ENCODE measurements at regions not wholly inside any gene's neighbourhood (a gene's known extent, or its start where the extent isn't known, plus 50 kb on each side); places are given as distances from the start of the nearest gene placed in this dataset.

DNA sequence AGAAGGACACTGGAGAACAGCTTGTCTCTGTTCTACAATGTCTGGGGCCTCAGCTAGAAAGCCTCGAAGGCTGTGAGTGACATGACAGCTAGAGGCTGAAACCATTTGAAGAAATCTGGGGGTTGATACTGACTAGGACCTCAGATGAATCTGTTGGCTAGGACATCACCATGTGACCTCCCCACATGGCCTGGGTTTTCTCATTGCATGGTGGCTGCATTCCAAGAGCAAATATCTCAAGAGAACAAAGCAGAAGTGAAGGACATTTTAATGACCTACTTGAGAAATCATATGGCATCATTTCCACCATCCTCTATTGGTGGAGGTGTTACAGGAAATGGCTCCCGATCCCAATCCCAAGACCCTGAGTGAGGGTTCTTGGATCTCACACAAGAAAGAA, 450.6 kb upstream of the AUTS2 start:
- no peaks in the 10 kb centered on the region for H3K36me3 ChIP-seq (ENCODE audit: insufficient read depth, low read length)
- no peaks in the 10 kb centered on the region for H3K27me3 ChIP-seq (ENCODE audit: insufficient read depth, low read length)
- no peak for TF ChIP-seq CTCF (IDR thresholded peaks at IDR 0.05; ENCODE audit: insufficient read depth, low read depth, low read length)
- no peak for TF ChIP-seq EZH2 (IDR thresholded peaks at IDR 0.05; ENCODE audit: insufficient read depth, low read length)
- no peaks in the 10 kb centered on the region for H3K79me2 ChIP-seq (ENCODE audit: insufficient read depth, low read length)
- no peaks in the 10 kb centered on the region for H3K4me1 ChIP-seq (ENCODE audit: insufficient read depth, low read length)
- H3K9me3 ChIP-seq (ENCODE audit: insufficient read depth, low read depth, low read length), result no peaks in the 10 kb centered on the region
- H3K4me3 ChIP-seq (ENCODE audit: insufficient read depth, low read depth, low read length), result no peak overlapping the region
- no peaks in the 10 kb centered on the region for H3K4me1 Mint-ChIP-seq (ENCODE audit: low read depth, unreplicated experiment)
- no peak overlapping the region for H3K9ac ChIP-seq (ENCODE audit: low read length)
- no peaks in the 10 kb centered on the region for H3K27me3 Mint-ChIP-seq (ENCODE audit: low read depth, unreplicated experiment)
- no peak overlapping the region for H3K27ac ChIP-seq (ENCODE audit: low read depth, low read length)
- DNase-seq (ENCODE audit: low read depth) (no peak), FAIRE-seq (no peak)
- H3K9me3 Mint-ChIP-seq (ENCODE audit: unreplicated experiment), result peaks cover 13% of the 10 kb centered on the region
- H3K36me3 Mint-ChIP-seq (ENCODE audit: low read depth, unreplicated experiment), result no peaks in the 10 kb centered on the region
- no peak overlapping the region for H3K27ac Mint-ChIP-seq (ENCODE audit: unreplicated experiment)
- H3K4me2 ChIP-seq (ENCODE audit: low read length), result no peak overlapping the region
- H4K20me1 ChIP-seq (ENCODE audit: insufficient read depth, low read length), result no peaks in the 10 kb centered on the region
- no peak overlapping the region for H3K4me3 Mint-ChIP-seq (ENCODE audit: unreplicated experiment)
- no peak overlapping the region for H2AFZ ChIP-seq (ENCODE audit: low read depth, low read length)

- Mint-ChIP-seq H3K4me1 (ENCODE audit: low read depth, unreplicated experiment) (no peaks in the 10 kb centered on the region), H3K27ac (ENCODE audit: unreplicated experiment) (no peak overlapping the region), H3K9me3 (ENCODE audit: unreplicated experiment) (peaks cover 16% of the 10 kb centered on the region), H3K4me3 (ENCODE audit: unreplicated experiment) (no peak overlapping the region), H3K36me3 (ENCODE audit: low read depth, unreplicated experiment) (no peaks in the 10 kb centered on the region), H3K27me3 (ENCODE audit: low read depth, unreplicated experiment) (no peaks in the 10 kb centered on the region)
- H3K27me3 ChIP-seq (ENCODE audit: insufficient read depth, low read length), result no peaks in the 10 kb centered on the region
- H3K36me3 ChIP-seq (ENCODE audit: insufficient read depth, low read length), result no peaks in the 10 kb centered on the region
- no peak overlapping the region for H3K4me2 ChIP-seq (ENCODE audit: low read length)
- H4K20me1 ChIP-seq (ENCODE audit: insufficient read depth, low read length), result no peaks in the 10 kb centered on the region
- no peaks in the 10 kb centered on the region for H3K9me3 ChIP-seq (ENCODE audit: insufficient read depth, low read depth, low read length)
- no peak overlapping the region for H3K9ac ChIP-seq (ENCODE audit: low read length)
- H2AFZ ChIP-seq (ENCODE audit: low read depth, low read length), result no peak overlapping the region
- no peaks in the 10 kb centered on the region for H3K79me2 ChIP-seq (ENCODE audit: insufficient read depth, low read length)
- no peak overlapping the region for H3K4me3 ChIP-seq (ENCODE audit: insufficient read depth, low read depth, low read length)
- H3K27ac ChIP-seq (ENCODE audit: low read depth, low read length), result no peak overlapping the region
- DNase-seq (ENCODE audit: low read depth), result no peak
- FAIRE-seq, result no peak
- TF ChIP-seq EZH2 (IDR thresholded peaks at IDR 0.05; ENCODE audit: insufficient read depth, low read length), result no peak
- no peaks in the 10 kb centered on the region for H3K4me1 ChIP-seq (ENCODE audit: insufficient read depth, low read length)
These were observed 448.2 kb upstream of the AUTS2 start for GRCh38 chr7:69149804-69150782.

- no peak overlapping the region for H3K4me2 ChIP-seq (ENCODE audit: low read length)
- no peak for DNase-seq (ENCODE audit: low read depth)
- no peak overlapping the region for H3K27ac Mint-ChIP-seq (ENCODE audit: unreplicated experiment)
- H3K9ac ChIP-seq (ENCODE audit: low read length), result no peak overlapping the region
- H3K4me1 Mint-ChIP-seq (ENCODE audit: low read depth, unreplicated experiment), result no peaks in the 10 kb centered on the region
- no peaks in the 10 kb centered on the region for H3K27me3 Mint-ChIP-seq (ENCODE audit: low read depth, unreplicated experiment)
- H3K27me3 ChIP-seq (ENCODE audit: insufficient read depth, low read length), result no peaks in the 10 kb centered on the region
- H3K9me3 ChIP-seq (ENCODE audit: insufficient read depth, low read depth, low read length), result no peaks in the 10 kb centered on the region
- no peaks in the 10 kb centered on the region for H3K36me3 Mint-ChIP-seq (ENCODE audit: low read depth, unreplicated experiment)
- no peak overlapping the region for H2AFZ ChIP-seq (ENCODE audit: low read depth, low read length)
- no peaks in the 10 kb centered on the region for H4K20me1 ChIP-seq (ENCODE audit: insufficient read depth, low read length)
- no peak overlapping the region for H3K4me3 Mint-ChIP-seq (ENCODE audit: unreplicated experiment)
- FAIRE-seq, result no peak
- H3K27ac ChIP-seq (ENCODE audit: low read depth, low read length), result no peak overlapping the region
- TF ChIP-seq CTCF (IDR thresholded peaks at IDR 0.05; ENCODE audit: insufficient read depth, low read depth, low read length) (no peak), EZH2 (IDR thresholded peaks at IDR 0.05; ENCODE audit: insufficient read depth, low read length) (no peak)
- no peaks in the 10 kb centered on the region for H3K79me2 ChIP-seq (ENCODE audit: insufficient read depth, low read length)
- no peak overlapping the region for H3K4me3 ChIP-seq (ENCODE audit: insufficient read depth, low read depth, low read length)
- H3K36me3 ChIP-seq (ENCODE audit: insufficient read depth, low read length), result no peaks in the 10 kb centered on the region
- peaks cover 2% of the 10 kb centered on the region for H3K9me3 Mint-ChIP-seq (ENCODE audit: unreplicated experiment)
- H3K4me1 ChIP-seq (ENCODE audit: insufficient read depth, low read length), result no peaks in the 10 kb centered on the region
These were observed 435.9 kb upstream of the AUTS2 start for GRCh38 chr7:69162326-69162725.

All from astrocyte (in vitro differentiated cells and primary cell).